ENCODE measurements at regions not wholly inside any gene's neighbourhood (a gene's known extent, or its start where the extent isn't known, plus 50 kb on each side); places are given as distances from the start of the nearest gene placed in this dataset.

- no peak for TF ChIP-seq CSRNP3 (CRISPR knock-in tag; IDR thresholded peaks at IDR 0.05)
- no peak for TF ChIP-seq ZNF70 (CRISPR knock-in tag; IDR thresholded peaks at IDR 0.05)
- no peak for TF ChIP-seq OSR1 (CRISPR knock-in tag; IDR thresholded peaks at IDR 0.05)
- TF ChIP-seq SNAI2 (CRISPR knock-in tag; IDR thresholded peaks at IDR 0.05) = no peak
- no peak for TF ChIP-seq TCF4 (CRISPR knock-in tag; IDR thresholded peaks at IDR 0.05; ENCODE audit: borderline replicate concordance)
- TF ChIP-seq ARNTL (CRISPR knock-in tag; IDR thresholded peaks at IDR 0.05; ENCODE audit: borderline replicate concordance, low read depth) = no peak
- TF ChIP-seq POU6F1 (CRISPR knock-in tag; IDR thresholded peaks at IDR 0.05; ENCODE audit: borderline replicate concordance, low read depth) = no peak
- TF ChIP-seq GLIS3 (CRISPR knock-in tag; IDR thresholded peaks at IDR 0.05) = no peak
- no peak for TF ChIP-seq RARB (CRISPR knock-in tag; IDR thresholded peaks at IDR 0.05)
- TF ChIP-seq ZFP3 (CRISPR knock-in tag; IDR thresholded peaks at IDR 0.05) = no peak
- no peak for TF ChIP-seq ZNF8 (CRISPR knock-in tag; IDR thresholded peaks at IDR 0.05)
- TF ChIP-seq CSDC2 (CRISPR knock-in tag; IDR thresholded peaks at IDR 0.05) = no peak
- no peak for TF ChIP-seq ZFP30 (CRISPR knock-in tag; IDR thresholded peaks at IDR 0.05)
- no peak for TF ChIP-seq ISL1 (CRISPR knock-in tag; IDR thresholded peaks at IDR 0.05)
- TF ChIP-seq TOX (CRISPR knock-in tag; IDR thresholded peaks at IDR 0.05; ENCODE audit: borderline replicate concordance) = no peak
- TF ChIP-seq PPARA (CRISPR knock-in tag; IDR thresholded peaks at IDR 0.05; ENCODE audit: borderline replicate concordance) = no peak
- TF ChIP-seq BACH2 (CRISPR knock-in tag; IDR thresholded peaks at IDR 0.05; ENCODE audit: borderline replicate concordance) = no peak
- ATAC-seq = no peak
These were observed 87.8 kb upstream of the TJP1 start for GRCh38 chr15:29910068-29910467.

- TF ChIP-seq ESRRG (CRISPR knock-in tag; IDR thresholded peaks at IDR 0.05) (no peak), RARB (CRISPR knock-in tag; IDR thresholded peaks at IDR 0.05) (no peak), ZNF565 (CRISPR knock-in tag; conservative IDR thresholded peaks at IDR 0.05; ENCODE audit: low read depth) (no peak), TOX (CRISPR knock-in tag; IDR thresholded peaks at IDR 0.05; ENCODE audit: borderline replicate concordance) (no peak), CSDC2 (CRISPR knock-in tag; IDR thresholded peaks at IDR 0.05) (no peak), TCF4 (CRISPR knock-in tag; IDR thresholded peaks at IDR 0.05; ENCODE audit: borderline replicate concordance) (no peak), ISL1 (CRISPR knock-in tag; IDR thresholded peaks at IDR 0.05) (no peak), ZFP3 (CRISPR knock-in tag; IDR thresholded peaks at IDR 0.05) (no peak), SNAI2 (CRISPR knock-in tag; IDR thresholded peaks at IDR 0.05) (no peak), TSHZ2 (CRISPR knock-in tag; IDR thresholded peaks at IDR 0.05) (no peak), ZNF70 (CRISPR knock-in tag; IDR thresholded peaks at IDR 0.05) (no peak), BACH2 (CRISPR knock-in tag; IDR thresholded peaks at IDR 0.05; ENCODE audit: borderline replicate concordance) (no peak), OSR1 (CRISPR knock-in tag; IDR thresholded peaks at IDR 0.05) (no peak), ARNTL (CRISPR knock-in tag; IDR thresholded peaks at IDR 0.05; ENCODE audit: borderline replicate concordance, low read depth) (no peak), CSRNP3 (CRISPR knock-in tag; IDR thresholded peaks at IDR 0.05) (no peak), PPARA (CRISPR knock-in tag; IDR thresholded peaks at IDR 0.05; ENCODE audit: borderline replicate concordance) (no peak), PATZ1 (CRISPR knock-in tag; IDR thresholded peaks at IDR 0.05; ENCODE audit: borderline replicate concordance) (no peak), POU6F1 (CRISPR knock-in tag; IDR thresholded peaks at IDR 0.05; ENCODE audit: borderline replicate concordance, low read depth) (no peak)
- no peak for ATAC-seq
These were observed 82.6 kb upstream of the TJP1 start for GRCh38 chr15:29904757-29905417.
